GM21576 (cell line): ENCODE measurements at regions not wholly inside any gene's neighbourhood (a gene's known extent, or its start where the extent isn't known, plus 50 kb on each side); places are given as distances from the start of the nearest gene placed in this dataset.
"Not testable (repeated sequence)": the region's sequence is repeated elsewhere in the genome, so short reads cannot be mapped to it uniquely, and the experiment has no call there.

Experiments
- ATAC-seq: cut with Tn5 transposase; IDR thresholded peaks from one replicate; pipeline ENCODE4 v1.9.1; 2021; ENCODE audit warnings: mild to moderate bottlenecking, moderate library complexity; ENCODE audit not compliant: unreplicated experiment

- not testable (repeated sequence) for ATAC-seq
Measured at GRCh38 chr4:17018621-17019020, 120.2 kb upstream of the LDB2 start.

DNA sequence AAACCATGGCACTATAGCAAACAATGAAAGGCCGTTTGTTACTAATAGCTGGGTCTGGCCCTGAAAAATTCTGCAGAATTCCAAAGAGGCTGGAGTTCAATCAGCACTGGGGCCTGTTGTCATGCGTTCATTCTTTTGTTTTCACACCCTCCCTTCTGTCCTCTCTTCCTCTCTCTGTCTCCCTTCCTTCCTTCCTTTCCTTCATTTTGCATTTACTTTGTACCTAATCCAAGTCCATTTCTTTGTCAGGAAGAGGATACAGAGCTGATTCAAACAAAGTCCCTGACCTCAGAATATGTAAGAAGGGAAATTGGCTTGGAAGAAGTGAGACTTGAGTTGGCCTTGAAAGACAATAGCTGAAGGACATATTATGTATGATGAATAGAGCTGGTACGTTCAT is 119.6 kb upstream of the LDB2 start:
- no peak for ATAC-seq

- no peak for ATAC-seq
Measured at GRCh38 chr4:17013382-17014006, 115.0 kb upstream of the LDB2 start.

DNA sequence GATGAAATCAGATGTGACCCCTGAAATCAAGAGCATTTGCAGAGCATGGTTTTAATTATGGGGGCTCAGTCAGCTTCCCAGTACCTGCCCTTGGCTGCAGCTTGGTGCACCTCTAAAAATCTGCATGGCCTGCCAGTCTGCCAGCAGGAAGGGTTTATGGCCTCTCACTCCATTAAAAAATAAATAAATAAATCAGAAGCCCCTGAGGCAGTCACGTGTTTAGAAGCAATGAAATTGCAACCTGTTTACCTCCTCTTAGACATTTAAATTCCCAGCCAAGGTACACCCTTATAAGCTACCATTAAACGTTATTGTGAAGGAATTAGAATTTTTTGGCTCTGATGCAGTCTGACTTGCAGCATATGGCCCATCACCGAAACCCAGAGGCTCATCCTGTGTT is 114.0 kb upstream of the LDB2 start:
- ATAC-seq, result no peak

- no peak for ATAC-seq
Measured at GRCh38 chr4:17010426-17011087, 112.1 kb upstream of the LDB2 start.

DNA sequence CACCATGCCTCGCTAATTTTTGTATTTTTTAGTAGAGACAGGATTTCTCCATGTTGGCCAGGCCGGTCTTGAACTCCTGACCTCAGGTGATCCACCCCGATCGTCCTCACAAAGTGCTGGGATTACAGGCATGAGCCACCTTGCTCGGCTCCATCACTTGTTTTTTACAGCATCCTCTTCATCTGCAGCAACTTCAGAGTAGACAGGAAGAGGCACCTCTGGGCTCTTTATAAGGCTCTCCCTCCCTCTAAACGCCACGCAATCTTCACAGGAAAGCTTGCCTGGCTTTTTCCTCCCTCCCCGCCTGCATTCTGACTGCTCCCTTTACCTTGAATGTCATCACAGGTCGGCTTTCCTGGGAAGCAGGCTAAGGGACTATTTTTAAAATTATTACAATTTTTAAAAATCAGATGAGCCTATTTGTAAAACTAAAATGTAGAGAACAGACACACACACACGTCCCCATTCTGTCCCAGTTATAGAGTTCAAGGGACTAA is 111.5 kb upstream of the LDB2 start:
- ATAC-seq, result no peak

DNA sequence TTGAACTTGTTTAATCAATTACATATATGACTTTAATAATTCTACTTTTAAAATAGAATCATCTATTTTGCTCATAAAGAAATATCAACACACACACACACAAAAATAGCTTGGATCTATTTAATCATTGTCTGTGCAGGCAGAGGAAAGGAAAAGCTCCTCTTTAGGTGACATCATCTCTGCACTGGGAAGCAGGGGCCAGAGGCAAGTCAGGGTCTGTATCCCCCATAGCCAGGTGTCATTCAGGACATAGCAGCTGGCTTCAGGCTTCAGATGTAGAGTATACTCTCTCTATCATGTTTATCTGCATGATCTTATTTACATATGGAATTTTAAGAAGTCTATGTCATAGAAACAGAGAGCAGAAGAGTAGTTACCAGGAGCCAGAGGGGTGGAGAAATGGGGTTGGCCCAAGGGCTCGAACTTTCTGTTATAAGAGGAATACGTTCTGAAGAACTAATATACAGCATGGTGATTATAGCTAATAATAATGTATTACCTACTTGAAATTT is 110.4 kb upstream of the LDB2 start:
- no peak for ATAC-seq

- not testable (repeated sequence) for ATAC-seq
Measured at GRCh38 chr4:17003606-17004392, 105.4 kb upstream of the LDB2 start.

GRCh38 chr4:16995451-16995850 is 97.0 kb upstream of the LDB2 start:
- ATAC-seq, result no peak

- no peak for ATAC-seq
Measured at GRCh38 chr4:16993956-16994840, 95.8 kb upstream of the LDB2 start.

DNA sequence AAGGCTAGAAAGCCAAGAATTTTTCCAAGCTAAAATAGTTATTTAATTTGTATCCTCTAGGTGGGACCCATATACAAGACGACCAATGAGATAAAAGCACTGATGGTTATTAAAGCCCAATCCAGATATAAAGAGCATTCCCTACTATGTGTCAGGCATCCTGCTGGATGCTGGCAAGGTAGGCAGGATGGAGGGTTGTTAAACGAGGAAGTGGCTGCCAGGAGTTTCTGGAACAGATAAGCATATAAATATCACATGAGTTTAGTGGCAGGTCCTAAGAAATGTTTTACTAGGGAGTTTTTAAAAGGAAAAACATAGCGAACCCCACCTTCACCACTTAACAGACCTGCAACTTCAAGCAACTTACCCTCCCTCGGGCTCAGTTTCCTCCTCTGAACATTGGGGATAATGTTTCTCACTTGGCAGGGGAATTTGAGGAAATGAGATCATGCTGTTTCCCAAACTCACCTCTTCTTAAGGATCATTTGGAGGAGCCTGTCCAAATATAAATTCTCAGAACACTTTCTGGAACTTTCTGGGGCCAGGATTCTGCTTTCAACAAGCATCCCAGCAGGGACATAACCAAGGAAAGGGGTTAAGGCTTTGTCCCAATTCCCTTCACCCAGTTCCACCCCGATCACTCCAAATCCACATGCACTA is 94.3 kb upstream of the LDB2 start:
- ATAC-seq, result no peak

DNA sequence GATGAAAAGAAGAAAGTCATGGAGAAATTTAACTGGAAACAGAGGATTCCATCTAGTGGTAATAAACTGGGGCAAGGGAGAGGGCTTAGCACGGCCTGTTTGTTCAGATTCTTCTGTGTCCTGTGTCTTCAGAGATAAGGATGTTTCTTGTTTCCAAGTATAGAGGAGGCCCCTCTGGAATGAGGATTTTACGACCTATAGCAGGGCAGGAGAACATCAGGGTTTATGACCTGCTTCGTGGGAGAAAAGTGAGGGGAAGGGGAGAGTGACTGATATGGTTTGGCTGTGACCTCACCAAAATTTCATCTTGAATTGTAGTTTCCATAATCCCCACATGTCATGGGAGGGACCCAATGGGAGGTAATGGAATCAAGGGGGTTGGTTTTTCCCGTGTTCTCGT is 93.0 kb upstream of the LDB2 start:
- ATAC-seq, result no peak

GRCh38 chr4:16989371-16989770 is 90.9 kb upstream of the LDB2 start:
- no peak for ATAC-seq

DNA sequence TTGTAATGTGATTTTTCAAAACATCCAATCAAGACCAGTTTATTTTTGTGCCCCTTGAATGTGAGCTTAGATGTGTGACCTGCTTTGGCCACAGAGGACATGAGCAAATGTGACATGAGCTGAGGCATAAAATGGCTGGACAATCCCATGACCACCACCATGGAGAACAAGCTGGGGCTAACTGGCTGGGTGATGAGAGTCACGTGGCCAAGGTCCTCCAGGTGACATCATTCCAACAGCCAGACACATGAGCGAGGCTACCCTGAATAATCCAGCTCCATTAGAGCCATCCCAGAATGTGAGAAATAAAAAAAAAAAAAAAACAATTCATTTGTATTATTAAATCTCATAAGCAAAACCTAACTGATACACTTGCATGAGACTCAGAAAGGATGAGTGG is 90.4 kb upstream of the LDB2 start:
- ATAC-seq, result no peak

- ATAC-seq, result no peak
Measured at GRCh38 chr4:16977081-16977480, 78.6 kb upstream of the LDB2 start.

DNA sequence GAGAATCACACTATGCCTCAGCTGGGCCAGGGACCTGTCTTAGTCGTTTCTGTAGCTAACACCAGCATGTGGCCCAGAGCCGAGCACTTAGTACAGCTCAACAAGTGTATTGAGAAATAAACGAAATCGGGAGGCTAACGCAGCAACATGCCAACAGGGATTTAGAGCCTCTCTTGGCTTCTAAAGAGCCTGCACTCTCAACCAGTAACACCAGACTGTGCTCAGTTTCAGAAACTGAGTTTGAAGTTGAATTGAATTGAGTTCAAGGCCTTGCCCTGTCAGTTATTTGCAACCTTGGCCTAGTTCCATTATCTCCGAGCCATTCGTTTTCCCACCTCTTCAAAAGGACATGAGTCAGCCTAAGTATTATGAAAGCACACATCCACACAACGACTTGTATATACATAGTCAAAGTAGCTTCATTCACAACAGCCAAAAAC is 71.3 kb upstream of the LDB2 start:
- ATAC-seq, result no peak

DNA sequence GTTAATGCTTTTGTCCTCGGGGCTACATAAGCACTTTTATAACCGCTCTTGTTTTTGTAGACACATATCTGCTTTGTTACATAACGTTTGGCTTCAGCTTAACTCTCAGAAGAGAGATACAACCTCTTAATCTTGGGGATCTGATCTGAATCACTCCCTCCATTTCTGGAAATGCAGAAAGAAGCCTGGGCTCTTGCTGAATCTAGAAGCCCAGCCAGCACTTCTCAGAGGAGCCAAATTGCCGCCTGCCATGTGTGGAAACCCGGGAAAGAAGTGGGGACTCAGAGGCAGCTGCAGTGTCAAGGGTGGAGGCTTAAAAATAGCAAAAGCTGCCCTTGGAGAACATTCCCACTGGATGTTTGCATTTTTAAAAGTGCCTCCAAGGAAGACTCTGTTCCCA is 69.3 kb upstream of the LDB2 start:
- no peak for ATAC-seq

GRCh38 chr4:16959305-16959704 is 60.9 kb upstream of the LDB2 start:
- no peak for ATAC-seq

DNA sequence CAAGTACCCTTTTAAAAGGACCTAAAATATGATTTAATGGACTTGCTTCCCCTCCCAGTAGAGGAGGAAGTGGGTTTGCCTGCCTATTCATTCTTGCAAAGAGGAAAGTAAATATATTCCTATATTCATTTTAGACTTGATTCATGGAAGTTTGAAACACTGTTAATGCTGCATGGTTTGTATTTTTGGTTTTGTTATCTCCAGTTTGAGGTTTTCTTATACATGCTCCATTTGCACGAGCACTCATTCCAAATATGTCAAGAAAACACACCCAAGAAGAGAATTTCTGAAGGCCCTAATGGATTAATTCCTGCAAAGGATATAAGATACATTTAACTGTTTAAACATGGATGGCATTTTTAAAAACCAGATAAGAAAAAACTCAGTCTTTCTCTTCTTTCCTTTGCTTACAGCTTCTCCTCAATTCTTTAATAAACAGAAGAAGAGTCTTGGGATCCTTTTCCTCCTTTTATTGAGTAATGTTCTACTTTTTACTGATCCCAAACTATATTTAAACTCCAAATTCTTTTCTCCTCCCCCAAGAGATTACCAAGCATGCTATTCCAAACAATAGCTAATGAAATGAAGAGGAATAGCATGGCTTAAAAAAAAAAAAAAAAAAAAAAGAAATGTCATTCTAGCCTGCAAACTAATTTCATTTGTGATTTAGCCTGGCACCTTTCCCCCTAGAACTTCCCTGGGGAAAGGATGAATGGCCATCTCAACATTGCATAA is 54.6 kb upstream of the LDB2 start:
- ATAC-seq, result no peak
